Activated CD4-positive, alpha-beta T cell treated with anti-CD3 and anti-CD28 coated beads, Interleukin-2, amount 10 ng/mL, durations not matched to agents 7 days and 5 days (primary cell): ENCODE measurements at regions not wholly inside any gene's neighbourhood (a gene's known extent, or its start where the extent isn't known, plus 50 kb on each side); places are given as distances from the start of the nearest gene placed in this dataset.

ENCODE experiments used
- CTCF ChIA-PET: fragments of 350-600 bp; sonication (Branson Sonifier 250); formaldehyde crosslinking; loops from one replicate; lab custom pipeline; 2021; ENCODE audit warnings: antibody characterized with exemption; lab: Charles Lee
- POLR2A ChIA-PET: fragments of 350-600 bp; sonication (Branson Sonifier 250); formaldehyde crosslinking; loops from one replicate; lab custom pipeline; 2021; ENCODE audit warnings: antibody characterized with exemption; lab: Charles Lee
- DNase-seq: peaks from one replicate; pipeline ENCODE4 v3.0.0-alpha.2; 2020
- H3K27ac Mint-ChIP-seq: one replicate; pipeline ENCODE4 v1.8.0; 2021; ENCODE audit warnings: mild to moderate bottlenecking, moderate library complexity, mixed read lengths
- H3K27me3 Mint-ChIP-seq: one replicate; pipeline ENCODE4 v1.8.0; 2021; ENCODE audit warnings: mixed read lengths
- H3K36me3 Mint-ChIP-seq: one replicate; pipeline ENCODE4 v1.8.0; 2021; ENCODE audit warnings: low read depth, mixed read lengths
- H3K4me1 Mint-ChIP-seq: one replicate; pipeline ENCODE4 v1.8.0; 2021; ENCODE audit warnings: mixed read lengths
- H3K4me3 Mint-ChIP-seq: one replicate; pipeline ENCODE4 v1.8.0; 2021; ENCODE audit warnings: mild to moderate bottlenecking, moderate library complexity, mixed read lengths
- H3K9me3 Mint-ChIP-seq: one replicate; pipeline ENCODE4 v1.8.0; 2021; ENCODE audit warnings: mixed read lengths

DNA sequence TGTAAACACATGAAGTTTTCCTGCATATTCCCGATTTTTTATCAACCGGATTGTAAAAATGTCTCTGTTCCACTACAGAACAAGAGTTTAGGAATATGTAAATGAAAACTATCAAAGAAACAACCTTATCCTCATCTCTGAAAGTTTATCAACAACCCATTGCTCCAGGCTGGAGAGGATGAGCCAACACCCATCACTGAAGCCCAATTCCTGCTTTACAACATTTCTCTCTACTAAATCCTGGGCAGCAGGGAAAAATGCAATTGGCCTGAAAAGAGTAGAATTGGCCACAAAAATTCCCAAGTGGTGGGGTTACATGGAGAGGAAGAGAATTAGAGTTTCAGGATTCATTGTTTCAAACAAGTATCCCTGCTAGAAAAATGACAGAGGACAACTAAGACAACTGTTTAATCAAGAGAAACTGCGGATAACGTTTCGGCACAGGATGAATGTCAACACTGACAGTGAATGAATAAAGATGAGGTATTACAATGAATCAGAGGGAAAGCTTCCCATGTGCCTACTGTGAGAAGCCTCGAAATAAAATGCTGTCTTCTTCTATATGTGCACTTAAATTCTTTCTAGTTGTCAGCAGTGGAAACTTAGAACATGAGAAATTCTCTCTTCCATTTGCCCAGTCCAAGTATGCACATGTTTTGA is 317.3 kb upstream of the ANO3 start:
- DNase-seq: no peak
- no peak overlapping the region for H3K4me3 Mint-ChIP-seq
- no peaks in the 10 kb centered on the region for H3K36me3 Mint-ChIP-seq
- no peaks in the 10 kb centered on the region for H3K27me3 Mint-ChIP-seq
- no peaks in the 10 kb centered on the region for H3K4me1 Mint-ChIP-seq
- no peaks in the 10 kb centered on the region for H3K9me3 Mint-ChIP-seq
- CTCF ChIA-PET: no interaction called here
- POLR2A ChIA-PET: no interaction called here
- no peak overlapping the region for H3K27ac Mint-ChIP-seq

DNA sequence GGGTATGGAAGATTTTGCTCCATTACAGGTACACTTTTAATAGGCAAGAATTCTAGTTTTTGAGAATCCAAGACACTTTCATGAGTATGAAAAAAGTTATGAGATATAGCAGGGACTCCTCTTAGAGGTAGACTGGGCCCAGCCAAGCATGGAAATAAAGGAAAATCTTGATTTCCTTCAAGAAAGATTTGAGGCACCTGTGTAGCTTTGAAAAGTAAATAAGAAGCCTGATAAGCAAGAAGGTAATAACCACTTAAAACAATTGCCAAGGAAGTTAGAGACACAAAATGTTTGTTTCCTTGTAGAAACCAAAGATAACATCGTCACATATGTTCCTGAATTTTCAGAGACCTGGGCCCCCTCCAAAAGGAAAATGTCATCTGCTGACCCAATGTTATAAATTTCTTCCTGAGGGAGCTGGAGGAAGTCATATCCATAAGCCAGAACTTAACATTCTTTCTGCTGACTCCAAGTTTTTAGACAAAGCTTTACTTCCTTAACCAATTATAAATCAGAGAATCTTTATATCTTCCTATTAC is 314.5 kb upstream of the ANO3 start:
- no peaks in the 10 kb centered on the region for H3K4me1 Mint-ChIP-seq
- H3K4me3 Mint-ChIP-seq: no peak overlapping the region
- DNase-seq: no peak
- ChIA-PET POLR2A (no interaction called here), CTCF (no interaction called here)
- H3K36me3 Mint-ChIP-seq: no peaks in the 10 kb centered on the region
- H3K9me3 Mint-ChIP-seq: no peaks in the 10 kb centered on the region
- H3K27me3 Mint-ChIP-seq: no peaks in the 10 kb centered on the region
- no peak overlapping the region for H3K27ac Mint-ChIP-seq

DNA sequence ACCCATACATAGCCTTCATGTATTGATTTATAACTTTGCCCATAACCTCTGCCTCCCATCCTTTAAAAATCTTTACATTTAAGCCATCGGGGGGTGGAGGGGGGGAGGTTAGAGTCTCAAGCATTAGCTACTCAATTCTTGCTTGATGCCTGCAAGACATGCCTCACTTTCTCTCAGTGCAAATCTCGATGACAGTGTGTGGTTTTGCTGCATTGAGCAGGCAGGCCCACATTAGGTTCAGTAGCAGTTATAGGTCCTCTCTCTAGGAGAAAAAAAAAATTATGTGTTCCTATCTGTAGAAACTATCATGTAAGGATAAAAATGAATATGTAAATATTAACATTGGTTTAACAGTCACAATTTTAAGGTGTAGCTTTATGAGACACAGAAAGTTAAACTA is 314.0 kb upstream of the ANO3 start:
- no peaks in the 10 kb centered on the region for H3K36me3 Mint-ChIP-seq
- H3K4me3 Mint-ChIP-seq: no peak overlapping the region
- no peaks in the 10 kb centered on the region for H3K4me1 Mint-ChIP-seq
- no peaks in the 10 kb centered on the region for H3K9me3 Mint-ChIP-seq
- DNase-seq: no peak
- H3K27me3 Mint-ChIP-seq: no peaks in the 10 kb centered on the region
- H3K27ac Mint-ChIP-seq: no peak overlapping the region
- CTCF ChIA-PET: no interaction called here
- POLR2A ChIA-PET: no interaction called here

DNA sequence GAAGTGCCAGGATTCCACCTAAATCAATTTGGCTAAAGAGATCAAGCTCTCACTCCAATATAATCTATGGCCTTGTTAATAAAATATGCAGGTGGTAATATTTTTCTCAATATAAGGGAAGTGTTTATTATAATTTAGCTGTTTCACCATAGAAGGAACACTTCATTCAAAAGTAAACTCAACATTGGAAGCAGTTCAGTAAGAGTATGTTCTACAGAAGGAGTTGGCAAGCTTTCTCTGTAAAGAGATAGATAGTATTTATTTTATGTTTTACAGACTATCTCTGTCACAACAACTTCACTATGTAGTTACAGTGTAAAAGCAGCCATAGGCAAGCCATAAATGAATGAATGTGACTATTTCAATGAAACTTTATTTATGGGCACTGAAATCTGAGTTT is 313.6 kb upstream of the ANO3 start:
- H3K9me3 Mint-ChIP-seq: no peaks in the 10 kb centered on the region
- no peaks in the 10 kb centered on the region for H3K36me3 Mint-ChIP-seq
- H3K27me3 Mint-ChIP-seq: no peaks in the 10 kb centered on the region
- ChIA-PET POLR2A (no interaction called here), CTCF (no interaction called here)
- DNase-seq: no peak
- H3K27ac Mint-ChIP-seq: no peak overlapping the region
- no peak overlapping the region for H3K4me3 Mint-ChIP-seq
- H3K4me1 Mint-ChIP-seq: no peaks in the 10 kb centered on the region

DNA sequence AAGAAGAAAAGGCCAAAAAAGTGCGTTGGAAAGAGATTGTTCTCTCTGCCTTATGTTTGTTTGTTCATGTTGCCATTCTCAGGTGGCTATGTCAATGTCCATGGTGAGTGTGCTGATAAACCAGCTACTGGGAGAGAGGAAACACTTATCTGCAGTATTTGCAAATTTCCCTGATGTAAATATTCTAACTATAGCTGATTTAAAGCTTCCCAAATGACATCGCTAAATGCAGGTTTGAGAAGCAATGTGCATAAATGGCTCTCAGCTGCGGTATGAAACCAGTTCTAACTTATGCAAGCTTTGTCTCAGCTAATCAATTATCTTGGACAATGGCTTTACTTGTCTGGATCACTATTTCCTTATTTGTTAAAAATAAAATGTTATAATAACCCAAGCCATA is 312.5 kb upstream of the ANO3 start:
- H3K27me3 Mint-ChIP-seq: no peaks in the 10 kb centered on the region
- CTCF ChIA-PET: no interaction called here
- H3K27ac Mint-ChIP-seq: no peak overlapping the region
- no peaks in the 10 kb centered on the region for H3K9me3 Mint-ChIP-seq
- no peaks in the 10 kb centered on the region for H3K36me3 Mint-ChIP-seq
- no peaks in the 10 kb centered on the region for H3K4me1 Mint-ChIP-seq
- POLR2A ChIA-PET: no interaction called here
- H3K4me3 Mint-ChIP-seq: no peak overlapping the region
- no peak for DNase-seq

DNA sequence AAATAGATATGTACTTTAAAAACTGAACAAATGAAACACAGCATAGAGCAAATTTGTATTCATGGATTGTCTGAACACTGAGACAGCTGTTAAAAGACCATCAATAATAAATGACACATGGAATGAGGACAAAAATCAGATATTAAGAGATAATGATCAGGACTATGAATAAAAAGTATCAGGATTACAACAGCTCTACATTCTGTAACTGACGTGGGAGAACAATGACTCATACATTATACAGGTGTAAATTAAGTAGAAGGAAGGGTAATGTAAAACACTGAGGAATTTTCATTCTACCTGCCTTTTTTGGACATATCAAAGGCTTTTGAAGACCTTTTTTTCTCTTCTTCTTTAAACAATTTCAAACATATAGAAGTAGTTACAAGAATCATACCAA is 310.9 kb upstream of the ANO3 start:
- Mint-ChIP-seq H3K9me3 (no peaks in the 10 kb centered on the region), H3K4me1 (no peaks in the 10 kb centered on the region), H3K27ac (no peak overlapping the region), H3K36me3 (no peaks in the 10 kb centered on the region), H3K27me3 (no peaks in the 10 kb centered on the region), H3K4me3 (no peak overlapping the region)
- no peak for DNase-seq
- ChIA-PET POLR2A (no interaction called here), CTCF (no interaction called here)

DNA sequence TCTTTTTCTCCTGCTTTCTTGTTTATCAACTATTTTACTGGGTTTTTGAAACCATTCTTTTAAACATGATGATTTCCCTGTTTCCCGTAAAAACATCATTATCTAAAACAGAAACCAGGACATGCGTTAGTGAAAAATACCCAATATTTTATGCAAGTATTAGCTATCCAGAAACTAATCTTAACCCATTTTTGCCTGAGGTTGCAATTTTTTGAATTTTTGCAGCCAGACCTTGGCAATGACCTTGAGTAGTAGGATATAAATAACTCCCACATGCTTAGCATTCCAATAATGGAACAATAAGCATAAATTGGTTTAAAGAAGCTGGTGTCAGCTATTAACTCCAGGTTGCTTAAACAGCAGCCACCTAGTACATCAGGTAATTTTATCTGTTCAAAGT is 308.9 kb upstream of the ANO3 start:
- ChIA-PET POLR2A (no interaction called here), CTCF (no interaction called here)
- H3K4me3 Mint-ChIP-seq: no peak overlapping the region
- DNase-seq: no peak
- no peaks in the 10 kb centered on the region for H3K4me1 Mint-ChIP-seq
- H3K27ac Mint-ChIP-seq: no peak overlapping the region
- no peaks in the 10 kb centered on the region for H3K9me3 Mint-ChIP-seq
- no peaks in the 10 kb centered on the region for H3K36me3 Mint-ChIP-seq
- H3K27me3 Mint-ChIP-seq: no peaks in the 10 kb centered on the region

DNA sequence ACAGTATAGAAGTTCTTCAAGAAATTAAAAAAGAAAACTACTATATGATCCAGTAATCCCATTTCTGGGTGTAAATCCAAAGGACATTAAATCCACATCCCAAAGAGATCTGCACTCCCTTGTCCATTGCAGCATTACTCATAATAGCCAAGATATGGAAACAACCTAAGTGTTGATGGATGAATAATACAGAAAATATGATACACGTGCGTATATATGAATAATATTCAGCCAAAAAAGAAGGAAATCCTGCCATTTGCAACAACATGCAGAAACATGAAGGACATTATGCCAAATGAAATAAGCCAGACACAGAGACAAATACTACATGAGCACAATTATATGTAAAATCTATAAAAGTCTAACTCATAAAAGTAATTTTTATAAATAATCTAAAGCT is 306.3 kb upstream of the ANO3 start:
- ChIA-PET CTCF (no interaction called here), POLR2A (no interaction called here)
- H3K4me1 Mint-ChIP-seq: no peaks in the 10 kb centered on the region
- H3K4me3 Mint-ChIP-seq: no peak overlapping the region
- no peaks in the 10 kb centered on the region for H3K36me3 Mint-ChIP-seq
- DNase-seq: no peak
- peaks cover 2% of the 10 kb centered on the region for H3K9me3 Mint-ChIP-seq
- no peaks in the 10 kb centered on the region for H3K27me3 Mint-ChIP-seq
- H3K27ac Mint-ChIP-seq: no peak overlapping the region

DNA sequence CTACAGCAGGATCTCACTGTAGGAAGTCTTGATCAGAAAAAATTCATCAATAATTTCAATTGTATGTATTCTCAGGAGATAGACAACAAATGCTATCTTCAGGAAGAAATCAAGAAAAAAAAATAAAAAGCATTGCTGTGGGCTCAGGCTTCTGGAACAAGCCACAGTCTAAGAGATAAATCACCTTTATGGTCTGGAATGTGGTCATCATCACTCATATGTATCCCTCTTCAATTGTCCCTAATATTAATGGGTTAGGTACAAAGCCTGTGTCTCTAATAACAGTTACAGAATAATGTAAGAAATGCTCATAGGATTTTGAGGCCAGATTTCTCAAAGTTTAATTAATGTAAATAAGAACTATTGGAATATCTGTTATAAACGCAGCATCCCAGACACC is 305.9 kb upstream of the ANO3 start:
- no peak overlapping the region for H3K27ac Mint-ChIP-seq
- no peaks in the 10 kb centered on the region for H3K36me3 Mint-ChIP-seq
- H3K4me3 Mint-ChIP-seq: no peak overlapping the region
- no peak for DNase-seq
- H3K9me3 Mint-ChIP-seq: peaks cover 2% of the 10 kb centered on the region
- no peaks in the 10 kb centered on the region for H3K4me1 Mint-ChIP-seq
- CTCF ChIA-PET: no interaction called here
- POLR2A ChIA-PET: no interaction called here
- H3K27me3 Mint-ChIP-seq: no peaks in the 10 kb centered on the region

DNA sequence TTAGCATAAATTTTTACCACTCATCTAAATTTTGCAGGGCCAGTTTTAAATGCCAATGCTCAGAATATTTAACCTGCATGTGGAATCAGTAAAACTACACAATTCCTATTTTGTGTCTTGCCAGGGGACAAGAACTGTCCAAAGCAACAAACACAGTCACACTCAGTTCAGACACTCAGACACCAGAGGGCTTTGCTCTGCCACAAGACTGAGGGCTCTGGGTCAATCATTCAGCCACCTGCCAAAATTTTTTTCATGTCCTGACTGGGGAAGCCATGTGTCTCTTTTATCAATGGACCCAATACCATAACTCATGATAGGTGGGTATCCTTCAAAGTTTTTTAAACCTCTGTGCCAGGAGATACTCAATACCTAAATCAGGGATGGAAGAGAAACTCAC is 304.0 kb upstream of the ANO3 start:
- POLR2A ChIA-PET: no interaction called here

DNA sequence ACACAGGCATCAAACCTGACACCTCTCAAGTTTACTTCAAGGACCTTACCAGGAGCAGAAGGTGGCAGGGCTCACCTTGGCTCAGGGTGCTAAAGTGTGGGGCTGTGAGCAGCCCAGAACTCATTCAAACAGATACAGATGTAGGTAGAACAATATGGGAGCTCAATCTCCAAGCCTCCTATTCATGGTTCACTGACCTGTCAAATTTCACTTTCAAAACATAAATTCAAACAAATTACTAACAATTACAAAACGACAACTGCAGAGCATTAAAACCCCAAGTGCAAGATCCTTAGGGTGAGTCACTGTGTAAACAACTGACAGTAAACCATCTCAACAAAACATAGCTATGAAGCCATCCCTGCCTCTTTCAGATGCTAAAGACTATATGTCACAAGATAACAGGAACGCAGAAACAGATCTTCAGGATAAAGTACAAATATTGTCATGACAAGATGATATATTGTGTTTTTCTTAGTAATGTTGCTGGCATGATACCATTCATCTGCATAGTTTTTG is 303.5 kb upstream of the ANO3 start:
- Mint-ChIP-seq H3K4me1 (no peaks in the 10 kb centered on the region), H3K27ac (no peak overlapping the region), H3K9me3 (peaks cover 2% of the 10 kb centered on the region), H3K27me3 (no peaks in the 10 kb centered on the region), H3K36me3 (no peaks in the 10 kb centered on the region), H3K4me3 (no peak overlapping the region)
- CTCF ChIA-PET: no interaction called here
- POLR2A ChIA-PET: no interaction called here
- DNase-seq: no peak

More for the DNA sequence above, 304.0 kb upstream of the ANO3 start:
- peaks cover 2% of the 10 kb centered on the region for H3K9me3 Mint-ChIP-seq
- DNase-seq: no peak
- H3K4me1 Mint-ChIP-seq: no peaks in the 10 kb centered on the region
- no peaks in the 10 kb centered on the region for H3K27me3 Mint-ChIP-seq
- no peak overlapping the region for H3K4me3 Mint-ChIP-seq
- no peaks in the 10 kb centered on the region for H3K36me3 Mint-ChIP-seq
- no peak overlapping the region for H3K27ac Mint-ChIP-seq
- CTCF ChIA-PET: no interaction called here

DNA sequence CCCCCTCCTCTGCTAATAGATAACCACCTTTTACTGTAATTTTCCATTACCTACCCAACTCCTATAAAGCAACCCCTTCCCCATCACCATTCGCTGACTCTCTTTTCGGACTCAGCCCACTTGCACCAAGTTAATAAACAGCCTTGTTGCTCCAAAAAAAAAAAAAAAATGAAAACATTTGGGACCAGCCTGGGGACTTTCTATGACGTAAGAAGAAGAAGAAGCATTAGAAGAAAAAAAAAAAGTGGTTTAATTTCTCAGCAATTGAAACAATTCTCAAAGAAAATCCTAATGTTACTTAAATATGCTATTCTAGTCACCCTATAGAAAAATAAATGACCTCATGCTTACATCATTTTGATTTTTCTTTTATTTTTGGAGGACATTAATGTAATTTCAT is 301.5 kb upstream of the ANO3 start:
- POLR2A ChIA-PET: no interaction called here
- no peak for DNase-seq
- no peaks in the 10 kb centered on the region for H3K36me3 Mint-ChIP-seq
- peaks cover 6% of the 10 kb centered on the region for H3K9me3 Mint-ChIP-seq
- no peaks in the 10 kb centered on the region for H3K27me3 Mint-ChIP-seq
- H3K27ac Mint-ChIP-seq: no peak overlapping the region
- H3K4me1 Mint-ChIP-seq: no peaks in the 10 kb centered on the region
- no peak overlapping the region for H3K4me3 Mint-ChIP-seq
- CTCF ChIA-PET: no interaction called here

DNA sequence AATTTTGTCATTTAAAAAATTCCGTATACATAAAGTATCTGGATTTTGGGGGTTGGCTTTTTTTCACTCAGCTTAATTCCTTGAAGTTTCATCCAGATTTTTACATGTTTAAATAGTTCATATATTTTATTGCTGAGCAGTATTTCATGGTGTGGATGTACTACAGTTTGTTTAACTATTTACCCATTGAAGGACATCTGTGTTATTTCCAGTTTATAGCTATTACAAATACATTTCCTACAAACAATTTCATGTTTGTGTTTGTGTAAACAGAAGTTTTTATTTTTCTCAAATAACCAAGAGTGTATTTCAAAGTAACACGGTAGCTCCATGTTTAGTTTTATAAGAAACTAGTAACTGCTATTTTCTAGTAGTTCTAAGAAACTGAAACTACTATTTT is 299.7 kb upstream of the ANO3 start:
- CTCF ChIA-PET: no interaction called here
- H3K27me3 Mint-ChIP-seq: no peaks in the 10 kb centered on the region
- no peak overlapping the region for H3K27ac Mint-ChIP-seq
- POLR2A ChIA-PET: no interaction called here
- H3K9me3 Mint-ChIP-seq: peaks cover 6% of the 10 kb centered on the region
- no peak for DNase-seq
- H3K4me3 Mint-ChIP-seq: no peak overlapping the region
- H3K4me1 Mint-ChIP-seq: no peaks in the 10 kb centered on the region
- H3K36me3 Mint-ChIP-seq: no peaks in the 10 kb centered on the region

DNA sequence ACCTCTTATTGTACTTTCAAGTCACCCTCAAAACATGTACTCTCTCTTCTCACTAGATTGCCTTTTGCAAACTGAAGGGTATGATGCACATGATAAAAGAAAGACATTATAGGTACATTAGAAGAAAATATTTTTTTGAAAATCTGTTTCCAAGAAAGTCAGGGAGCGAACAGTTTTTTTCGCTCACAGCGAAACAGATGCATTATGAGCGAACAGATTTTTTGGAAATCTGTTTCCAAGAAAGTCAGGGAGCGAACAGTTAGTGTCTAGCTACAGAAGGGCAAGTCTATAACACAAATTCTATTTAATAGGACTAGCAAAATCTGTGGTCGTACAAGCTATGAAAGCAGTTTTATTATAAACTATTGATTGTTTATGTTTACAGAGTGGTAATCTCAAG is 296.2 kb upstream of the ANO3 start:
- Mint-ChIP-seq H3K4me1 (no peaks in the 10 kb centered on the region), H3K9me3 (peaks cover 5% of the 10 kb centered on the region), H3K36me3 (no peaks in the 10 kb centered on the region), H3K27me3 (no peaks in the 10 kb centered on the region), H3K27ac (no peak overlapping the region), H3K4me3 (no peak overlapping the region)
- DNase-seq: no peak
- POLR2A ChIA-PET: no interaction called here
- CTCF ChIA-PET: no interaction called here
